Esophagus squamous epithelium (tissue), 4 donors: ENCODE measurements at regions not wholly inside any gene's neighbourhood (a gene's known extent, or its start where the extent isn't known, plus 50 kb on each side); places are given as distances from the start of the nearest gene placed in this dataset.

Experiments used
- CTCF ChIP-seq, 6 experiments: fragments of 450-650 bp in 4 of 6; fragments of 200-600 bp in 2 of 6; sonication (generic) in 2 of 6; IDR thresholded peaks; one replicate each; pipeline ENCODE4 v1.5.1; 2016 to 2019; ENCODE audit warnings: antibody characterized with exemption in 6 of 6, mild to moderate bottlenecking in 4 of 6, moderate library complexity in 4 of 6
- POLR2A ChIP-seq, 4 donors: fragments of 450-650 bp; IDR thresholded peaks; one replicate each; pipeline ENCODE4 v1.6.1; 2017; ENCODE audit warnings: antibody characterized with exemption in 4 of 4, mild to moderate bottlenecking in 4 of 4, moderate library complexity in 3 of 4

GRCh38 chr2:147061269-147061668, 783.6 kb upstream of the ACVR2A start:
- TF ChIP-seq CTCF (IDR thresholded peaks at IDR 0.05) (no peak), POLR2A (IDR thresholded peaks at IDR 0.05) (no peak)
